ENCODE measurements at regions not wholly inside any gene's neighbourhood (a gene's known extent, or its start where the extent isn't known, plus 50 kb on each side); places are given as distances from the start of the nearest gene placed in this dataset.

GRCh38 chr9:24462951-24463350 lies 82.7 kb downstream of the IZUMO3 start:
- Mint-ChIP-seq H3K27me3 (ENCODE audit: low read depth) (no peaks in the 10 kb centered on the region), H3K36me3 (no peaks in the 10 kb centered on the region), H3K9me3 (no peaks in the 10 kb centered on the region), H3K4me1 (peaks cover 5% of the 10 kb centered on the region), H3K27ac (no peak overlapping the region), H3K4me3 (no peak overlapping the region)
- no peak for TF ChIP-seq CTCF (IDR thresholded peaks at IDR 0.05; ENCODE audit: unreplicated experiment)
- no peak for DNase-seq (ENCODE audit: low spot score in 2 of 2, unreplicated experiment in 2 of 2)

GRCh38 chr9:24460781-24461180 lies 84.9 kb downstream of the IZUMO3 start:
- Mint-ChIP-seq H3K36me3 (no peaks in the 10 kb centered on the region), H3K4me1 (peaks cover 5% of the 10 kb centered on the region), H3K4me3 (no peak overlapping the region), H3K27ac (no peak overlapping the region), H3K9me3 (no peaks in the 10 kb centered on the region), H3K27me3 (ENCODE audit: low read depth) (no peaks in the 10 kb centered on the region)
- DNase-seq (ENCODE audit: low spot score in 2 of 2, unreplicated experiment in 2 of 2) = no peak
- TF ChIP-seq CTCF (IDR thresholded peaks at IDR 0.05; ENCODE audit: unreplicated experiment) = no peak

- no peak for DNase-seq (ENCODE audit: low spot score in 2 of 2, unreplicated experiment in 2 of 2)
- Mint-ChIP-seq H3K9me3 (no peaks in the 10 kb centered on the region), H3K36me3 (no peaks in the 10 kb centered on the region), H3K4me3 (no peak overlapping the region), H3K27ac (no peak overlapping the region), H3K27me3 (ENCODE audit: low read depth) (no peaks in the 10 kb centered on the region), H3K4me1 (peaks cover 5% of the 10 kb centered on the region)
- no peak for TF ChIP-seq CTCF (IDR thresholded peaks at IDR 0.05; ENCODE audit: unreplicated experiment)
Measured at GRCh38 chr9:24459953-24460352, 85.7 kb downstream of the IZUMO3 start.

- Mint-ChIP-seq H3K4me1 (no peaks in the 10 kb centered on the region), H3K27ac (no peak overlapping the region), H3K36me3 (no peaks in the 10 kb centered on the region)
Measured at GRCh38 chr9:24451346-24451745, 94.4 kb downstream of the IZUMO3 start.

GRCh38 chr9:24449976-24450375 lies 95.7 kb downstream of the IZUMO3 start:
- Mint-ChIP-seq H3K27ac (no peak overlapping the region), H3K4me1 (no peaks in the 10 kb centered on the region), H3K36me3 (no peaks in the 10 kb centered on the region), H3K27me3 (ENCODE audit: low read depth) (no peaks in the 10 kb centered on the region), H3K9me3 (peaks cover 4% of the 10 kb centered on the region), H3K4me3 (no peak overlapping the region)
- TF ChIP-seq CTCF (IDR thresholded peaks at IDR 0.05; ENCODE audit: unreplicated experiment) = no peak
- no peak for DNase-seq (ENCODE audit: low spot score in 2 of 2, unreplicated experiment in 2 of 2)

More at GRCh38 chr9:24451346-24451745, 94.4 kb downstream of the IZUMO3 start:
- Mint-ChIP-seq H3K4me3 (no peak overlapping the region), H3K9me3 (peaks cover 4% of the 10 kb centered on the region), H3K27me3 (ENCODE audit: low read depth) (no peaks in the 10 kb centered on the region)
- no peak for DNase-seq (ENCODE audit: low spot score in 2 of 2, unreplicated experiment in 2 of 2)
- no peak for TF ChIP-seq CTCF (IDR thresholded peaks at IDR 0.05; ENCODE audit: unreplicated experiment)

- peaks cover 28% of the 10 kb centered on the region for H3K9me3 Mint-ChIP-seq
- peak overlapping the region; percentile 17 for H3K27ac Mint-ChIP-seq
- no peak overlapping the region for H3K4me3 Mint-ChIP-seq
- H3K36me3 Mint-ChIP-seq = peaks cover 4% of the 10 kb centered on the region
- TF ChIP-seq CTCF (IDR thresholded peaks at IDR 0.05; ENCODE audit: unreplicated experiment) = no peak
- no peak for DNase-seq (ENCODE audit: low spot score in 2 of 2, unreplicated experiment in 2 of 2)
- H3K27me3 Mint-ChIP-seq (ENCODE audit: low read depth) = no peaks in the 10 kb centered on the region
- peaks cover 8% of the 10 kb centered on the region for H3K4me1 Mint-ChIP-seq
Measured at GRCh38 chr9:24439456-24439855, 106.2 kb downstream of the IZUMO3 start.

Data from mesothelial cell of epicardium (in vitro differentiated cells).